Kidney (tissue), 13 donors: ENCODE measurements at regions not wholly inside any gene's neighbourhood (a gene's known extent, or its start where the extent isn't known, plus 50 kb on each side); places are given as distances from the start of the nearest gene placed in this dataset.

ENCODE experiments used
- DNase-seq, 5 donors: peaks; one replicate each; pipeline ENCODE4 v3.0.0-alpha.2; 2013 to 2020
- FAIRE-seq: peaks from 2 replicates; lab custom pipeline; 2012; peaks lifted over from hg19 to GRCh38; lab: Jason Lieb, UNC
- H3K27ac ChIP-seq, 2 donors: one replicate each; pipeline ENCODE4 v1.7.0; 2013; ENCODE audit warnings: low read depth in 2 of 2, low read length in 2 of 2, inconsistent platforms in 1 of 2
- H3K27me3 ChIP-seq: one replicate; pipeline ENCODE4 v1.7.1; 2013; ENCODE audit warnings: low read length, inconsistent platforms; ENCODE audit not compliant: control insufficient read depth, insufficient read depth
- H3K36me3 ChIP-seq, 3 donors: one replicate each; pipeline versions ENCODE4 v1.7.0 to v1.7.1; 2013; ENCODE audit warnings: low read length in 3 of 3, control low read depth in 1 of 3, inconsistent platforms in 1 of 3; ENCODE audit not compliant: insufficient read depth in 3 of 3, control insufficient read depth in 2 of 3
- H3K4me1 ChIP-seq, 3 donors: one replicate each; pipeline versions ENCODE4 v1.7.0 to v1.7.1; 2013; ENCODE audit warnings: low read length in 3 of 3, inconsistent platforms in 1 of 3, low read depth in 1 of 3; ENCODE audit not compliant: control insufficient read depth in 2 of 3, insufficient read depth in 2 of 3
- H3K4me3 ChIP-seq, 3 donors: one replicate each; pipeline versions ENCODE4 v1.7.0 to v1.8.1; 2013; ENCODE audit warnings: low read length in 3 of 3, control low read depth in 1 of 3, inconsistent platforms in 1 of 3
- H3K9ac ChIP-seq, 3 donors: one replicate each; pipeline versions ENCODE4 v1.7.0 to v1.7.1; 2013; ENCODE audit warnings: low read length in 3 of 3, control low read depth in 1 of 3, inconsistent platforms in 1 of 3
- H3K9me3 ChIP-seq, 3 donors: one replicate each; pipeline versions ENCODE4 v1.7.0 to v1.7.1; 2013; ENCODE audit warnings: low read length in 3 of 3, control low read depth in 1 of 3, inconsistent platforms in 1 of 3; ENCODE audit not compliant: control insufficient read depth in 2 of 3, insufficient read depth in 1 of 3
- CTCF ChIP-seq: IDR thresholded peaks from 3 replicates; pipeline ENCODE4 v1.5.1; 2012; ENCODE audit warnings: mild to moderate bottlenecking, moderate library complexity, borderline replicate concordance; ENCODE audit not compliant: insufficient read depth; ENCODE audit errors: extremely low read depth
- intact Hi-C: fragments of 100-400 bp; cut with DNase I; formaldehyde crosslinking; loops from one replicate; pipeline ENCODE4 v1.11.1; 2022
- donor health status: control.
- donor health status: control.
- donor health status: control.
- donor health status: control.
- donor health status: control.
- donor health status: DM: yes; HTN: yes; CAD: no.
- donor health status: Normal renal cell carcinoma (clear cell type).

DNA sequence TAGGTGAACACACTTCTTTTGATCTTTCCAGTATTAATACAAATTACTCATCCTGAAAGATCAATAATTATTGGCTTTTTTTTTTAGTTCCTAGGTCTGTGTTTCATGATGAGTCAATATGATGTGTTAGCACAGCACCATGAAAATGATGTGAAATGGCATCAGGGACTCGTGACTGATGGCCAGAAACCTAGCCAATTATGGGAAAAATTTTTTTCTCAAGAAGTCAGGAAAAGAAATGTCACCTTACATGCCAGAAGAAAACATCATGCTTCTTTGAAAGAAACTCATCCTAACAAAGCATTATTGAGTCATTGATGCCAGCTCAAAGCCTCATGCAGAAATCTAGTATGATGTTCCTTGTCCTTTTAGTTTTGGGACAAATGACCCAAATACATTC, 468.3 kb upstream of the CBLB start:
- intact Hi-C loops: no loop called here
- no peak for TF ChIP-seq CTCF

GRCh38 chr3:106338582-106339214, 469.9 kb upstream of the CBLB start:
- FAIRE-seq: no peak
- intact Hi-C loops: no loop called here

More for the DNA sequence above, 468.3 kb upstream of the CBLB start:
- no peak overlapping the region for H3K27ac ChIP-seq
- H3K27me3 ChIP-seq: no peaks in the 10 kb centered on the region
- no peaks in the 10 kb centered on the region for H3K4me1 ChIP-seq
- no peak for DNase-seq
- no peak overlapping the region for H3K9ac ChIP-seq
- FAIRE-seq: no peak
- H3K9me3 ChIP-seq: no peaks in the 10 kb centered on the region
- H3K4me3 ChIP-seq: no peak overlapping the region
- no peaks in the 10 kb centered on the region for H3K36me3 ChIP-seq

GRCh38 chr3:106339551-106339950, 470.7 kb upstream of the CBLB start:
- Histone ChIP-seq H3K9me3 (no peaks in the 10 kb centered on the region), H3K9ac (no peak overlapping the region), H3K27ac (no peak overlapping the region), H3K27me3 (no peaks in the 10 kb centered on the region), H3K36me3 (no peaks in the 10 kb centered on the region), H3K4me3 (no peak overlapping the region), H3K4me1 (no peaks in the 10 kb centered on the region)
- FAIRE-seq (no peak), DNase-seq (no peak)
- intact Hi-C loops: no loop called here
- TF ChIP-seq CTCF: no peak

More at GRCh38 chr3:106338582-106339214, 469.9 kb upstream of the CBLB start:
- no peak overlapping the region for H3K4me3 ChIP-seq
- TF ChIP-seq CTCF: no peak
- DNase-seq: no peak
- H3K9me3 ChIP-seq: no peaks in the 10 kb centered on the region
- no peak overlapping the region for H3K9ac ChIP-seq
- no peaks in the 10 kb centered on the region for H3K4me1 ChIP-seq
- H3K36me3 ChIP-seq: no peaks in the 10 kb centered on the region
- no peak overlapping the region for H3K27ac ChIP-seq
- no peaks in the 10 kb centered on the region for H3K27me3 ChIP-seq

GRCh38 chr3:106341087-106341486, 472.3 kb upstream of the CBLB start:
- Histone ChIP-seq H3K27me3 (no peaks in the 10 kb centered on the region), H3K4me3 (no peak overlapping the region), H3K9me3 (no peaks in the 10 kb centered on the region), H3K27ac (no peak overlapping the region), H3K36me3 (no peaks in the 10 kb centered on the region), H3K9ac (no peak overlapping the region), H3K4me1 (no peaks in the 10 kb centered on the region)
- FAIRE-seq (no peak), DNase-seq (peak in 1 of 5 donors; percentile 37)
- intact Hi-C loops: no loop called here
- no peak for TF ChIP-seq CTCF
